GM06990 (cell line): ENCODE measurements at regions not wholly inside any gene's neighbourhood (a gene's known extent, or its start where the extent isn't known, plus 50 kb on each side); places are given as distances from the start of the nearest gene placed in this dataset.

Experiments used
- DNase-seq: peaks from one replicate; pipeline ENCODE4 v3.0.0-alpha.2; 2011; ENCODE audit not compliant: insufficient read length; ENCODE audit errors: extremely low read depth
- H3K27me3 ChIP-seq: replicated peaks from 2 replicates; pipeline ENCODE4 v1.6.0; 2011; ENCODE audit warnings: low read length; ENCODE audit not compliant: control insufficient read depth, insufficient read depth
- H3K36me3 ChIP-seq: 2 replicates; pipeline ENCODE4 v1.5.1; 2011; ENCODE audit warnings: low read length; ENCODE audit not compliant: control insufficient read depth, insufficient read depth
- H3K4me3 ChIP-seq: replicated peaks from 2 replicates; pipeline ENCODE4 v1.5.1; 2011; ENCODE audit warnings: low read depth, mild to moderate bottlenecking, control low read depth, low read length
- TF ChIP-seq, protein P1 (sequence below): IDR thresholded peaks from 2 replicates; pipeline ENCODE4 v1.5.1; 2011; ENCODE audit warnings: low read length, control low read depth, mild to moderate bottlenecking, inconsistent platforms; ENCODE audit not compliant: insufficient read depth, poor library complexity, severe bottlenecking

DNA sequence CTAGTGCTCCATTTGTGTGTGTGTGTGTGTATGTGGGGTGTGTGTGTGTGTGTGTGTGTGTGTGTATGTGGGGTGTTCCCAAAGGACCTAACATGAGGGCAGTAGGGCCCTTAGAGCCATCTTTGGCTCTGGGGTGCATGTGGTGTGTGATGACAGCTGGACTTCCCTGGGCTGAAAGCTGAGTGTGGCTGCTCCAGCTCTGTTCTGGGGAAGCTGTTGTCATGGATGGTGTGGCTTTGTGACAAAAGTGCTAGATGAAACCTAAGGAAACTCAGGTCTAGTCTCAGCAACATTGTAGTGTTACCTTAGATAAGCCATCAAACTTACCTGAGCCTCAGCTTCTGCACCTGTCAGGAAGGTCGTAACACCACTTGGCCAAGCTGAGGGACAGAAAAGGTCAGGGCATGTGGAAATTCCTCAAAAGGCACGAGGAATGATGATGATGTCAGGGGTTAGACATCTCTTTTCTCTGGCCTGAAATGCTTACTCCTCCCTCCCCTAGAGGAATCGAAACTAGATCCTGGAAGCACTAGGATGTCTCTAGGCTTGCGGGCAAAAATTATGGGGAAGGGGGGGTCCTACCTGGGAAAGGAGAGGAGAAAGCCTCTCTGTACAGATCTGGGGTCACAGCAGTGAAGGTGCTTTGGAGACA, 115.4 kb downstream of the RPS24 start:
- H3K36me3 ChIP-seq: no peaks in the 10 kb centered on the region
- DNase-seq: no peak
- no peak overlapping the region for H3K4me3 ChIP-seq
- TF ChIP-seq, protein P1, sequence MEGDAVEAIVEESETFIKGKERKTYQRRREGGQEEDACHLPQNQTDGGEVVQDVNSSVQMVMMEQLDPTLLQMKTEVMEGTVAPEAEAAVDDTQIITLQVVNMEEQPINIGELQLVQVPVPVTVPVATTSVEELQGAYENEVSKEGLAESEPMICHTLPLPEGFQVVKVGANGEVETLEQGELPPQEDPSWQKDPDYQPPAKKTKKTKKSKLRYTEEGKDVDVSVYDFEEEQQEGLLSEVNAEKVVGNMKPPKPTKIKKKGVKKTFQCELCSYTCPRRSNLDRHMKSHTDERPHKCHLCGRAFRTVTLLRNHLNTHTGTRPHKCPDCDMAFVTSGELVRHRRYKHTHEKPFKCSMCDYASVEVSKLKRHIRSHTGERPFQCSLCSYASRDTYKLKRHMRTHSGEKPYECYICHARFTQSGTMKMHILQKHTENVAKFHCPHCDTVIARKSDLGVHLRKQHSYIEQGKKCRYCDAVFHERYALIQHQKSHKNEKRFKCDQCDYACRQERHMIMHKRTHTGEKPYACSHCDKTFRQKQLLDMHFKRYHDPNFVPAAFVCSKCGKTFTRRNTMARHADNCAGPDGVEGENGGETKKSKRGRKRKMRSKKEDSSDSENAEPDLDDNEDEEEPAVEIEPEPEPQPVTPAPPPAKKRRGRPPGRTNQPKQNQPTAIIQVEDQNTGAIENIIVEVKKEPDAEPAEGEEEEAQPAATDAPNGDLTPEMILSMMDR: no peak
- no peaks in the 10 kb centered on the region for H3K27me3 ChIP-seq

DNA sequence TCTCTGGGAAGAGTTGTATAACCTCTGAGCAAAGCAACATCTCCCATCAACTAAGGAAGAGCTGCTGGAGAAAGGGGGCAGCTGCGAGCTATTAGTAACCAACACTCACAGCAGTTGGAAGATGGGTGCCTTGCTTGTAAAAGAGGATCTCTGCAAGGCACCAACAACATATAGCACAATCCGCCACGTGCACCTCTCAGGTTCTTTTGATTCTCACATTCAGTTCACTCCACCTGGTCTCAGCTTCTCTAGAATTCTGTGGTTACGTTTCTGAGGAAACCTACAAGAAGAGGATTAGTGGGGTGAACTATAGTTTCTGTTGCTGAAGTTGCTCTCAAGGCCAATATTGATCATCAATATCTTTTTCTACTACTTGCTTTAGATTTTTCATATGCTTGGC, 117.1 kb downstream of the RPS24 start:
- Histone ChIP-seq H3K27me3 (no peaks in the 10 kb centered on the region), H3K4me3 (no peak overlapping the region), H3K36me3 (no peaks in the 10 kb centered on the region)
- TF ChIP-seq, protein P1: no peak
- no peak for DNase-seq

- Histone ChIP-seq H3K36me3 (no peaks in the 10 kb centered on the region), H3K4me3 (no peak overlapping the region), H3K27me3 (no peaks in the 10 kb centered on the region)
- TF ChIP-seq, protein P1: no peak
- no peak for DNase-seq
Measured at GRCh38 chr10:78155722-78156121, 122.1 kb downstream of the RPS24 start.

- Histone ChIP-seq H3K36me3 (no peaks in the 10 kb centered on the region), H3K27me3 (no peaks in the 10 kb centered on the region), H3K4me3 (no peak overlapping the region)
- no peak for DNase-seq
- TF ChIP-seq, protein P1: no peak
Measured at GRCh38 chr10:78160591-78160990, 126.9 kb downstream of the RPS24 start.

GRCh38 chr10:78162853-78163252, 129.2 kb downstream of the RPS24 start:
- H3K27me3 ChIP-seq: no peaks in the 10 kb centered on the region
- H3K36me3 ChIP-seq: no peaks in the 10 kb centered on the region
- DNase-seq: no peak
- TF ChIP-seq, protein P1: no peak
- H3K4me3 ChIP-seq: no peak overlapping the region

DNA sequence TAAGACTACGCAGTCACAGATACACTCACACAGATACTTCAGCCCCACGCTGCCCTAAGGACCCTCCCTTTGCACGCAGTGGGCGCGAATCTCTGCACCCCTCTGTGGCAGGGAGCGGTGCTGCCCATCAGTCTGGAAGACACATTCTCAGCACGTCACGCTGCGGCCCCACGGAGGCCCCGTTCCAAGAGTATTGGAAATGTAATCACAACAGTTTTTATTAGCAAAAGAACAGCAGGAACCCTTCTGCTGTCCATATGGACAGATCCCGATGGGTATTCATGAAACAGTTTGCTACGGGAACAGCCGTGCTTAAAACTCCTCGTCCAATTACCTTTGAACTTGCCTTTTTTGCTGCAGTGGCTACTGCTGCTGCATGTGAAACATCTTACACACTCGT, 131.0 kb downstream of the RPS24 start:
- Histone ChIP-seq H3K4me3 (no peak overlapping the region), H3K36me3 (no peaks in the 10 kb centered on the region), H3K27me3 (no peaks in the 10 kb centered on the region)
- no peak for DNase-seq
- TF ChIP-seq, protein P1: no peak
